ENCODE measurements at regions not wholly inside any gene's neighbourhood (a gene's known extent, or its start where the extent isn't known, plus 50 kb on each side); places are given as distances from the start of the nearest gene placed in this dataset.

DNA sequence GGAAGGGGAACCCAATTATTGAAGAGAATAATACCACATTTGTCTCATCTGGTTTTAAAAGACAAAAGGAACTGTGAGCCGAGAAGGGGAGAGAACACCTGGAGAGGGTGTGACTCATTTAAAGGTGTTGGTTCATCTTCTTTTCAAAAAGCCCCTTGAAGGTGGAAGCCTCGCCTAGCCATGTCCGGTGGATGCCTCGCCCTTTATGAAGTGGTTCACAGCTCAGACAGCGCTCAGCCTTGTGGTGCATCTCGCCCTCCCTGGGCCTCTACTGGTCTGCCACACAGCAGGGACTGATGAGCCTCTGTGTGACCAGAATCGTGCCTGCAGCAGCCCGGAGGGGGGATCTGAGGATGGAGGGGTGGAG is 290.0 kb upstream of the CXCR4 start:
- no peak overlapping the region for H3K4me2 ChIP-seq
- ChIA-PET CTCF (no interaction called here), POLR2A (no interaction called here)
- H3K36me3 ChIP-seq (replicated peaks in 1 of 2; ENCODE audit: control insufficient read depth in 1 of 2, insufficient read depth in 2 of 2, low read length in 1 of 2), result no peaks in the 10 kb centered on the region
- H3K27me3 ChIP-seq (ENCODE audit: insufficient read depth), result no peaks in the 10 kb centered on the region
- H3K27ac ChIP-seq (ENCODE audit: low read depth in 2 of 2, low read length in 1 of 2), result no peak overlapping the region
- H3K4me3 ChIP-seq (ENCODE audit: low read depth in 2 of 2, low read length in 1 of 2), result no peak overlapping the region
- 24% methylated on average over 8 of the region's 8 CpGs for WGBS (ENCODE audit: low lambda C conversion rate)
- TF ChIP-seq MXI1 (IDR thresholded peaks at IDR 0.05; ENCODE audit: low read depth, low read length), result no peak
- no peak for TF ChIP-seq GATA2 (CRISPR knock-in tag; IDR thresholded peaks at IDR 0.05)
- no peak for TF ChIP-seq MEF2A (IDR thresholded peaks at IDR 0.05; ENCODE audit: borderline replicate concordance, low read depth)
- no peak for TF ChIP-seq NFIC (IDR thresholded peaks at IDR 0.05; ENCODE audit: borderline replicate concordance)
- no peak for TF ChIP-seq TCF12 (IDR thresholded peaks at IDR 0.05)
- TF ChIP-seq YY1 (IDR thresholded peaks at IDR 0.05; ENCODE audit: low read depth), result no peak
- no peak for TF ChIP-seq SIN3A (IDR thresholded peaks at IDR 0.05; ENCODE audit: borderline replicate concordance, low read depth, low read length)
- TF ChIP-seq, protein P1, sequence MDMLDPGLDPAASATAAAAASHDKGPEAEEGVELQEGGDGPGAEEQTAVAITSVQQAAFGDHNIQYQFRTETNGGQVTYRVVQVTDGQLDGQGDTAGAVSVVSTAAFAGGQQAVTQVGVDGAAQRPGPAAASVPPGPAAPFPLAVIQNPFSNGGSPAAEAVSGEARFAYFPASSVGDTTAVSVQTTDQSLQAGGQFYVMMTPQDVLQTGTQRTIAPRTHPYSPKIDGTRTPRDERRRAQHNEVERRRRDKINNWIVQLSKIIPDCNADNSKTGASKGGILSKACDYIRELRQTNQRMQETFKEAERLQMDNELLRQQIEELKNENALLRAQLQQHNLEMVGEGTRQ (IDR thresholded peaks at IDR 0.05; ENCODE audit: borderline replicate concordance, low read depth, low read length), result no peak
- TF ChIP-seq RCOR1 (IDR thresholded peaks at IDR 0.05; ENCODE audit: low read length), result no peak
- TF ChIP-seq, protein P2, sequence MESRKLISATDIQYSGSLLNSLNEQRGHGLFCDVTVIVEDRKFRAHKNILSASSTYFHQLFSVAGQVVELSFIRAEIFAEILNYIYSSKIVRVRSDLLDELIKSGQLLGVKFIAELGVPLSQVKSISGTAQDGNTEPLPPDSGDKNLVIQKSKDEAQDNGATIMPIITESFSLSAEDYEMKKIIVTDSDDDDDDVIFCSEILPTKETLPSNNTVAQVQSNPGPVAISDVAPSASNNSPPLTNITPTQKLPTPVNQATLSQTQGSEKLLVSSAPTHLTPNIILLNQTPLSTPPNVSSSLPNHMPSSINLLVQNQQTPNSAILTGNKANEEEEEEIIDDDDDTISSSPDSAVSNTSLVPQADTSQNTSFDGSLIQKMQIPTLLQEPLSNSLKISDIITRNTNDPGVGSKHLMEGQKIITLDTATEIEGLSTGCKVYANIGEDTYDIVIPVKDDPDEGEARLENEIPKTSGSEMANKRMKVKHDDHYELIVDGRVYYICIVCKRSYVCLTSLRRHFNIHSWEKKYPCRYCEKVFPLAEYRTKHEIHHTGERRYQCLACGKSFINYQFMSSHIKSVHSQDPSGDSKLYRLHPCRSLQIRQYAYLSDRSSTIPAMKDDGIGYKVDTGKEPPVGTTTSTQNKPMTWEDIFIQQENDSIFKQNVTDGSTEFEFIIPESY (IDR thresholded peaks at IDR 0.05; ENCODE audit: borderline replicate concordance, low read depth), result no peak
- no peak for TF ChIP-seq JUND (IDR thresholded peaks at IDR 0.05)
- TF ChIP-seq, protein P3, sequence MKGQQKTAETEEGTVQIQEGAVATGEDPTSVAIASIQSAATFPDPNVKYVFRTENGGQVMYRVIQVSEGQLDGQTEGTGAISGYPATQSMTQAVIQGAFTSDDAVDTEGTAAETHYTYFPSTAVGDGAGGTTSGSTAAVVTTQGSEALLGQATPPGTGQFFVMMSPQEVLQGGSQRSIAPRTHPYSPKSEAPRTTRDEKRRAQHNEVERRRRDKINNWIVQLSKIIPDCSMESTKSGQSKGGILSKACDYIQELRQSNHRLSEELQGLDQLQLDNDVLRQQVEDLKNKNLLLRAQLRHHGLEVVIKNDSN (IDR thresholded peaks at IDR 0.05; ENCODE audit: borderline replicate concordance, low read depth), result no peak
- TF ChIP-seq FOXM1 (IDR thresholded peaks at IDR 0.05; ENCODE audit: low read depth), result no peak
- no peak for TF ChIP-seq FOXJ3 (CRISPR knock-in tag; IDR thresholded peaks at IDR 0.05)
- TF ChIP-seq SMC3 (IDR thresholded peaks at IDR 0.05; ENCODE audit: low read depth, low read length), result no peak
- TF ChIP-seq CHD2 (IDR thresholded peaks at IDR 0.05; ENCODE audit: low read length, partially characterized antibody), result no peak
- TF ChIP-seq EP300 (IDR thresholded peaks at IDR 0.05; ENCODE audit: borderline replicate concordance in 1 of 2, low read depth in 1 of 2, low read length in 1 of 2), result no peak
- no peaks in the 10 kb centered on the region for H3K9me2 ChIP-seq
- no peak for DNase-seq
- no peaks in the 10 kb centered on the region for H3K9me3 ChIP-seq
- H3K79me2 ChIP-seq (ENCODE audit: insufficient read depth), result no peaks in the 10 kb centered on the region
- no peaks in the 10 kb centered on the region for H4K20me1 ChIP-seq (ENCODE audit: insufficient read depth)
- no peak overlapping the region for H3K9ac ChIP-seq
- no peak overlapping the region for H2AFZ ChIP-seq (ENCODE audit: low read depth)
- no peaks in the 10 kb centered on the region for H3F3A ChIP-seq (replicated peaks; ENCODE audit: insufficient read depth)
- peaks cover 0 to 4% of the 10 kb centered on the region in 2 experiments; a peak in 1 of 4 replicates for H3K4me1 ChIP-seq (ENCODE audit: control insufficient read depth in 1 of 2, insufficient read depth in 2 of 2, low read depth in 1 of 2, low read length in 1 of 2)
